Vagina (tissue), 2 donors: ENCODE measurements at regions not wholly inside any gene's neighbourhood (a gene's known extent, or its start where the extent isn't known, plus 50 kb on each side); places are given as distances from the start of the nearest gene placed in this dataset.

Experiments
- CTCF ChIP-seq, 3 experiments: fragments of 450-650 bp in 2 of 3; fragments of 200-600 bp in 1 of 3; sonication (generic) in 1 of 3; IDR thresholded peaks; one replicate each; pipeline ENCODE4 v1.5.1; 2017 to 2019; ENCODE audit warnings: antibody characterized with exemption in 3 of 3, mild to moderate bottlenecking in 2 of 3, moderate library complexity in 2 of 3
- POLR2A ChIP-seq, 2 donors: fragments of 450-650 bp; IDR thresholded peaks; one replicate each; pipeline ENCODE4 v1.6.1; 2017; ENCODE audit warnings: antibody characterized with exemption in 2 of 2, mild to moderate bottlenecking in 2 of 2, moderate library complexity in 2 of 2
- POLR2AphosphoS5 ChIP-seq, 2 donors: sonication (generic); formaldehyde crosslinking; IDR thresholded peaks; one replicate each; pipeline ENCODE4 v1.9.0; 2017; ENCODE audit warnings: antibody characterized with exemption in 2 of 2, mild to moderate bottlenecking in 2 of 2, low read depth in 1 of 2; ENCODE audit not compliant: insufficient read depth in 1 of 2

- no peak for TF ChIP-seq POLR2A (IDR thresholded peaks at IDR 0.05)
- TF ChIP-seq POLR2AphosphoS5 (IDR thresholded peaks at IDR 0.05; ENCODE audit: insufficient read depth in 1 of 2, low read depth in 1 of 2) = no peak
- no peak for TF ChIP-seq CTCF (IDR thresholded peaks at IDR 0.05)
Measured at GRCh38 chr2:236342951-236343350, 78.7 kb upstream of the ASB18 start.
